ENCODE measurements at regions not wholly inside any gene's neighbourhood (a gene's known extent, or its start where the extent isn't known, plus 50 kb on each side); places are given as distances from the start of the nearest gene placed in this dataset.

DNA sequence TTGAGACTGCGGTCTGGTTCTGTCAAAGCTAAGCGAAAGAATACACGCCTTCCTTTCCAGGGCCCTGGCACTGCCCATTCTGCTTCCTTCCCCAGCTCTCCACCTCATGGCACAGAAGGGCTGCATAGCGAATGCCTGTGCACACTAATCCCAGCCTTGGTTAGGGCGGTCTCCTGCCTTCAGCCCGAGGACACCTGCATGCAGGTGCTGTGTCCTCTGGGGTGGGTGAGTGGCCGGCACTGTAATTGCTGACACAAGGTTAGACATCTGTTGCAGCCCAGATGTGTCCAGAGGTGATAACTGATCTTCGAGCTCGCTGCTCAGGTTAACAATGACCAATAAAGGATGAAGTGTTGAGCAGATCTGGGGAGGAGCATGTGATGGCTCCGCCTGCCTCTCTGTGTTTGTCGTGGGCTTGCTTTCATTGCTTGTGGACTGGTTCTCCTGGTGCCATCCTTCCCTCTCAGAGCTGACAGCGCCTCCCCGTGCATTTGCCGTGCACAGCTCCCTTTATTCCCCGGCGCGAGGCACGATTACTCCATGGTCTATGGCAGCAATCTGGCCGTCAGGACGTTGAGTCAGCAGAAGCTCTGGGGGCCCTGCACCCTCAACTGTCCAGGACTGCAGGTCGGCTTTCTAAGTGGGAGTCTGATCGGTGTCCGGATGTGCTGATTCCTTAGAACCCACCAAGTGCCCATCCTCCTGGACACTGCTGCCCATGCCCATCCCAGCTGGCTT is 1088.2 kb downstream of the BRD1 start:
- no peaks in the 10 kb centered on the region for H3K27me3 ChIP-seq (replicated peaks; ENCODE audit: insufficient read depth)
- H3K4me1 ChIP-seq (ENCODE audit: control insufficient read depth in 1 of 2, low read depth in 2 of 2), result no peaks in the 10 kb centered on the region
- ATAC-seq (ENCODE audit: insufficient number of reproducible peaks, low FRiP score, low read depth) (no peak), DNase-seq (ENCODE audit: low spot score) (no peak)
- H3K4me3 ChIP-seq, result no peak overlapping the region
- TF ChIP-seq, protein P1, sequence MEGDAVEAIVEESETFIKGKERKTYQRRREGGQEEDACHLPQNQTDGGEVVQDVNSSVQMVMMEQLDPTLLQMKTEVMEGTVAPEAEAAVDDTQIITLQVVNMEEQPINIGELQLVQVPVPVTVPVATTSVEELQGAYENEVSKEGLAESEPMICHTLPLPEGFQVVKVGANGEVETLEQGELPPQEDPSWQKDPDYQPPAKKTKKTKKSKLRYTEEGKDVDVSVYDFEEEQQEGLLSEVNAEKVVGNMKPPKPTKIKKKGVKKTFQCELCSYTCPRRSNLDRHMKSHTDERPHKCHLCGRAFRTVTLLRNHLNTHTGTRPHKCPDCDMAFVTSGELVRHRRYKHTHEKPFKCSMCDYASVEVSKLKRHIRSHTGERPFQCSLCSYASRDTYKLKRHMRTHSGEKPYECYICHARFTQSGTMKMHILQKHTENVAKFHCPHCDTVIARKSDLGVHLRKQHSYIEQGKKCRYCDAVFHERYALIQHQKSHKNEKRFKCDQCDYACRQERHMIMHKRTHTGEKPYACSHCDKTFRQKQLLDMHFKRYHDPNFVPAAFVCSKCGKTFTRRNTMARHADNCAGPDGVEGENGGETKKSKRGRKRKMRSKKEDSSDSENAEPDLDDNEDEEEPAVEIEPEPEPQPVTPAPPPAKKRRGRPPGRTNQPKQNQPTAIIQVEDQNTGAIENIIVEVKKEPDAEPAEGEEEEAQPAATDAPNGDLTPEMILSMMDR (IDR thresholded peaks at IDR 0.05), result no peak
- H3K36me3 ChIP-seq, result no peaks in the 10 kb centered on the region
- H3K27ac ChIP-seq, result no peak overlapping the region
- H3K9me3 ChIP-seq, result no peaks in the 10 kb centered on the region

DNA sequence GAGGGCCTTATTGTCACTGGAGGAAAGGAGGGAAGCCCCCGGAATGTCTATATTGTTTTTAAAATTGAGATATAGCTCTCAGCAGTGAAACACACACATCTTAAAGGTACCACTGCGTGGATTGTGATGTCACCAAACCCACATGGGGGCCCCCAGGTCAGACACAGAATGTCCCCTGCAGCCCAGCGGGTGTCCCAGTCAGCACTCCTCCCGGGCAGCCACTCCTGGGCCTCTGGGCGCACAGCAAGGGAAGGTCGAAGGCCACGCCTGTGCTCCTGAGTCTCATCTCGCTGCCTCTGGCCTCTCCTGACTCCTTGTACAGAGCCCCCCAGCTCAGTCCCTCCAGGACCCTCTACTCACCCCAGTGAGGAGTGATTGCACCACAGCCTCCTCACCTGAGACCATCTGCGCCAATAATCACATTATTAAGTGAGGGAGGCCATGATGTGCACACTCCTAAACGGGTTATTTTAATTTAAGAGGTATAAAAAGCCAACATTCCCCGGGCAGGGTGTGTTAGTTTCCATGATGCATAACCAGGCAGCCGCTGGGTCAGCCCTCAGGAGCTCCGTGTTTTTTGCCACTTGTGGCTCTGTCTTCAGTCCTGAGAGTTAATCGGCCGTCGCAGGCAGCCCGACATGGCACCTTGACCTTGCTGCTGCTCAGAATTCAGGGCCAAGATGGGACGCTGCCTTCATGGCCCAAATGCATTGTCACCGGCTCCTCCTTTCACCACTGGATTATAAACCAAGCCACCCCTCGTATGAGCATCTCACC is 1089.3 kb downstream of the BRD1 start:
- ATAC-seq (ENCODE audit: insufficient number of reproducible peaks, low FRiP score, low read depth) (no peak), DNase-seq (ENCODE audit: low spot score) (no peak)
- Histone ChIP-seq H3K27me3 (replicated peaks; ENCODE audit: insufficient read depth) (no peaks in the 10 kb centered on the region), H3K27ac (no peak overlapping the region), H3K9me3 (no peaks in the 10 kb centered on the region), H3K36me3 (no peaks in the 10 kb centered on the region), H3K4me3 (no peak overlapping the region), H3K4me1 (ENCODE audit: control insufficient read depth in 1 of 2, low read depth in 2 of 2) (no peaks in the 10 kb centered on the region)
- TF ChIP-seq, protein P1 (IDR thresholded peaks at IDR 0.05), result no peak

- TF ChIP-seq, protein P1 (IDR thresholded peaks at IDR 0.05), result no peak
- Histone ChIP-seq H3K36me3 (no peaks in the 10 kb centered on the region), H3K27ac (no peak overlapping the region), H3K27me3 (replicated peaks; ENCODE audit: insufficient read depth) (no peaks in the 10 kb centered on the region), H3K4me1 (ENCODE audit: control insufficient read depth in 1 of 2, low read depth in 2 of 2) (no peaks in the 10 kb centered on the region), H3K9me3 (no peaks in the 10 kb centered on the region), H3K4me3 (no peak overlapping the region)
- ATAC-seq (ENCODE audit: insufficient number of reproducible peaks, low FRiP score, low read depth), result no peak
- DNase-seq (ENCODE audit: low spot score), result no peak
Observed at GRCh38 chr22:48737461-48738203, 1090.0 kb downstream of the BRD1 start.

DNA sequence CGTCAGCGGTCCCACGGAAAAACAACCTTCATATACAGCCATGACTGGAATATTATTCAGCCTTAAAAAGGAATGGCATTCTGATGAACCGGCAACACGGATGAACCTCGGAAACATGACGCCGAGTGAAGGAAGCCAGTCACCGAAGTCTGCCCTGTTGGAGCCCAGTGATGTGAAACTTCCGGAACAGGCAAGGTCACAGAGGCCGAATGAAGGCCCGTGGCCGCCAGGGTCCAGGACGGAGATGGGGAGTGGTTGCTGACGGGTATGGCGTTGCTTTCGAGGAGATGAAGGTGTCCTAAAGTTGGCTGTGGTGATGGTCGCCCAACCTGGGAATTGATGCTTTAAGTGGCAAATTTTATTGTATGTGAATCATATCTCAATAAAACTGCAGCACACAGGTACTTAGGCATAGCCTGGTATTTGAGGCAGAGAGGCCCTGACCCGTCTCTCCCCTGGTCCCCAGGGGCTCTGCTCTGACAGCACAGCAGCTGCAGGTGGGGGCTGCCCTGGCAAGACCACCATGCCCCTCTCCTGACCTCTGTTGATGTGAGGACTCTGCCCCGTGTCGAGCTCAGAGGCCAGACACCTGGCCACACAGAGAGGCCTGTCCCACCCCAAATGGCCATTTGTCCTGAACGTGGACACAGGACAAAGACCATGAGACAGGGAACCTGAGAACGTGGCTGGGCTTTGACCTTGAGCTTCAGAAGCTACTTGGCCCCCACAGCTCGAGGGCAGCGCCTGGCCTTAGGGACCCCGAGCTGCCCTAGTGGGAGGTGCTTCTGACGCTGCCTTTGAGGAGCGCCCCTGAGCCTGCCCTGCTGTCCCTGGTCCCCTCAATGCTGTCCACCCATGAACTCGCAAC is 1090.8 kb downstream of the BRD1 start:
- H3K27ac ChIP-seq, result no peak overlapping the region
- ATAC-seq (ENCODE audit: insufficient number of reproducible peaks, low FRiP score, low read depth), result no peak
- H3K9me3 ChIP-seq, result no peaks in the 10 kb centered on the region
- H3K4me3 ChIP-seq, result no peak overlapping the region
- TF ChIP-seq, protein P1 (IDR thresholded peaks at IDR 0.05), result no peak
- no peak for DNase-seq (ENCODE audit: low spot score)
- no peaks in the 10 kb centered on the region for H3K27me3 ChIP-seq (replicated peaks; ENCODE audit: insufficient read depth)
- H3K4me1 ChIP-seq (ENCODE audit: control insufficient read depth in 1 of 2, low read depth in 2 of 2), result no peaks in the 10 kb centered on the region
- no peaks in the 10 kb centered on the region for H3K36me3 ChIP-seq
